ENCODE measurements at regions not wholly inside any gene's neighbourhood (a gene's known extent, or its start where the extent isn't known, plus 50 kb on each side); places are given as distances from the start of the nearest gene placed in this dataset.
A peak's percentile ranks its signal among the peaks of the same experiment; 100 is the strongest.

- H3K79me2 ChIP-seq (ENCODE audit: insufficient read depth), result no peaks in the 10 kb centered on the region
- H3K36me3 ChIP-seq (replicated peaks in 1 of 2; ENCODE audit: control insufficient read depth in 1 of 2, insufficient read depth in 2 of 2, low read length in 1 of 2), result no peaks in the 10 kb centered on the region
- H2AFZ ChIP-seq (ENCODE audit: low read depth), result no peak overlapping the region
- no peaks in the 10 kb centered on the region for H3K27me3 ChIP-seq (ENCODE audit: insufficient read depth)
- POLR2A ChIA-PET, result no interaction called here
- no peak overlapping the region for H3K4me3 ChIP-seq (ENCODE audit: low read depth in 2 of 2, low read length in 1 of 2)
- H3F3A ChIP-seq (replicated peaks; ENCODE audit: insufficient read depth), result peaks cover 7% of the 10 kb centered on the region
- no peaks in the 10 kb centered on the region for H3K9me2 ChIP-seq
- peaks cover 2 to 4% of the 10 kb centered on the region in 2 experiments; a peak in 1 of 4 replicates for H3K4me1 ChIP-seq (ENCODE audit: control insufficient read depth in 1 of 2, insufficient read depth in 2 of 2, low read depth in 1 of 2, low read length in 1 of 2)
- H3K4me2 ChIP-seq, result 0 out of 2 replicates have a peak overlapping the region, but pooled peaks have one; percentile 20
- H3K9me3 ChIP-seq, result no peaks in the 10 kb centered on the region
- CTCF ChIA-PET, result interaction anchor here (1.2 kb wide), 1 partner anchor 11 kb away, joined by 3 read pairs; no protein-coding TSS in a partner anchor
- no peak for DNase-seq
- H4K20me1 ChIP-seq (ENCODE audit: insufficient read depth), result no peaks in the 10 kb centered on the region
- TF ChIP-seq TEAD4 (IDR thresholded peaks at IDR 0.05; ENCODE audit: borderline replicate concordance, insufficient read depth) (no peak), NFIC (IDR thresholded peaks at IDR 0.05; ENCODE audit: borderline replicate concordance) (no peak), CHD2 (IDR thresholded peaks at IDR 0.05; ENCODE audit: low read length, partially characterized antibody) (no peak), SMC3 (IDR thresholded peaks at IDR 0.05; ENCODE audit: low read depth, low read length) (no peak), MXI1 (IDR thresholded peaks at IDR 0.05; ENCODE audit: low read depth, low read length) (no peak)
- no peak overlapping the region for H3K9ac ChIP-seq
- 83% methylated on average over 1 of the region's 1 CpG for WGBS (ENCODE audit: low lambda C conversion rate)
- peak overlapping the region in 1 of 2 experiments; percentile 63; a peak in 2 of 4 replicates for H3K27ac ChIP-seq (ENCODE audit: low read depth in 2 of 2, low read length in 1 of 2)
These were observed 123.4 kb downstream of the SEC61B start for GRCh38 chr9:99345451-99345850.

- no peaks in the 10 kb centered on the region for H3K36me3 ChIP-seq (replicated peaks in 1 of 2; ENCODE audit: control insufficient read depth in 1 of 2, insufficient read depth in 2 of 2, low read length in 1 of 2)
- H3F3A ChIP-seq (replicated peaks; ENCODE audit: insufficient read depth), result peaks cover 7% of the 10 kb centered on the region
- peak overlapping the region in 1 of 2 experiments; percentile 63; a peak in 2 of 4 replicates for H3K27ac ChIP-seq (ENCODE audit: low read depth in 2 of 2, low read length in 1 of 2)
- H4K20me1 ChIP-seq (ENCODE audit: insufficient read depth), result no peaks in the 10 kb centered on the region
- no peak overlapping the region for H3K4me3 ChIP-seq (ENCODE audit: low read depth in 2 of 2, low read length in 1 of 2)
- no peaks in the 10 kb centered on the region for H3K79me2 ChIP-seq (ENCODE audit: insufficient read depth)
- H3K4me2 ChIP-seq, result 0 out of 2 replicates have a peak overlapping the region, but pooled peaks have one; percentile 20
- H3K9me2 ChIP-seq, result no peaks in the 10 kb centered on the region
- peak; percentile 46 for TF ChIP-seq NFIC (IDR thresholded peaks at IDR 0.05; ENCODE audit: borderline replicate concordance)
- TF ChIP-seq RAD21 (IDR thresholded peaks at IDR 0.05; ENCODE audit: low read length), result no peak
- TF ChIP-seq, protein P1, sequence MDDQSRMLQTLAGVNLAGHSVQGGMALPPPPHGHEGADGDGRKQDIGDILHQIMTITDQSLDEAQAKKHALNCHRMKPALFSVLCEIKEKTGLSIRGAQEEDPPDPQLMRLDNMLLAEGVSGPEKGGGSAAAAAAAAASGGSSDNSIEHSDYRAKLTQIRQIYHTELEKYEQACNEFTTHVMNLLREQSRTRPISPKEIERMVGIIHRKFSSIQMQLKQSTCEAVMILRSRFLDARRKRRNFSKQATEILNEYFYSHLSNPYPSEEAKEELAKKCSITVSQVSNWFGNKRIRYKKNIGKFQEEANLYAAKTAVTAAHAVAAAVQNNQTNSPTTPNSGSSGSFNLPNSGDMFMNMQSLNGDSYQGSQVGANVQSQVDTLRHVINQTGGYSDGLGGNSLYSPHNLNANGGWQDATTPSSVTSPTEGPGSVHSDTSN (IDR thresholded peaks at IDR 0.05), result peak; percentile 38; the same call in 1 of the 2 replicates
- TF ChIP-seq, protein P2, sequence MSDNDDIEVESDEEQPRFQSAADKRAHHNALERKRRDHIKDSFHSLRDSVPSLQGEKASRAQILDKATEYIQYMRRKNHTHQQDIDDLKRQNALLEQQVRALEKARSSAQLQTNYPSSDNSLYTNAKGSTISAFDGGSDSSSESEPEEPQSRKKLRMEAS (IDR thresholded peaks at IDR 0.05; ENCODE audit: low read depth), result no peak
- no peak for TF ChIP-seq RCOR1 (IDR thresholded peaks at IDR 0.05; ENCODE audit: low read length)
- TF ChIP-seq SMC3 (IDR thresholded peaks at IDR 0.05; ENCODE audit: low read depth, low read length), result no peak
- no peak for TF ChIP-seq GABPA (IDR thresholded peaks at IDR 0.05; ENCODE audit: low read depth)
- TF ChIP-seq CHD2 (IDR thresholded peaks at IDR 0.05; ENCODE audit: low read length, partially characterized antibody), result no peak
- TF ChIP-seq YY1 (IDR thresholded peaks at IDR 0.05; ENCODE audit: low read depth), result no peak
- TF ChIP-seq SIN3A (IDR thresholded peaks at IDR 0.05; ENCODE audit: borderline replicate concordance, low read depth, low read length), result no peak
- H3K27me3 ChIP-seq (ENCODE audit: insufficient read depth), result no peaks in the 10 kb centered on the region
- H3K4me1 ChIP-seq (ENCODE audit: control insufficient read depth in 1 of 2, insufficient read depth in 2 of 2, low read depth in 1 of 2, low read length in 1 of 2), result peaks cover 2 to 4% of the 10 kb centered on the region in 2 experiments; a peak in 1 of 4 replicates
- ChIA-PET CTCF (interaction anchor here (1.2 kb wide), 1 partner anchor 10 kb away, joined by 3 read pairs; no protein-coding TSS in a partner anchor), POLR2A (no interaction called here)
- no peak overlapping the region for H3K9ac ChIP-seq
- H3K9me3 ChIP-seq, result no peaks in the 10 kb centered on the region
- no peak for DNase-seq
- H2AFZ ChIP-seq (ENCODE audit: low read depth), result no peak overlapping the region
These were observed 123.9 kb downstream of the SEC61B start for GRCh38 chr9:99345942-99346341.
